Left lung (tissue), 4 donors: ENCODE measurements at regions not wholly inside any gene's neighbourhood (a gene's known extent, or its start where the extent isn't known, plus 50 kb on each side); places are given as distances from the start of the nearest gene placed in this dataset.

Experiments used
- ATAC-seq: fragments of 200-7000 bp; cut with Tn5 transposase; one replicate; pipeline ENCODE4 v1.9.1; 2020; ENCODE audit warnings: moderate library complexity
- DNase-seq, 4 donors: peaks; one replicate each; pipeline ENCODE4 v3.0.0-alpha.2; 2013 to 2020
- H3K27ac ChIP-seq, 2 donors: fragments of 200-600 bp; sonication (generic) in 1 of 2; one replicate each; pipeline versions ENCODE4 v1.5.0 to v1.8.0; 2020 to 2021
- H3K27me3 ChIP-seq, 2 donors: fragments of 200-600 bp; sonication (generic) in 1 of 2; one replicate each; pipeline versions ENCODE4 v1.5.0 to v1.8.0; 2020 to 2021
- H3K36me3 ChIP-seq, 2 donors: fragments of 200-600 bp; sonication (generic) in 1 of 2; one replicate each; pipeline versions ENCODE4 v1.5.0 to v1.8.0; 2020 to 2021
- H3K4me1 ChIP-seq, 2 donors: fragments of 200-600 bp; one replicate each; pipeline ENCODE4 v1.8.0; 2021
- H3K4me3 ChIP-seq, 2 donors: fragments of 200-600 bp; sonication (generic) in 1 of 2; one replicate each; pipeline versions ENCODE4 v1.5.0 to v1.8.0; 2020 to 2021; ENCODE audit warnings: mild to moderate bottlenecking in 1 of 2
- H3K9me3 ChIP-seq, 2 donors: fragments of 200-600 bp; sonication (generic) in 1 of 2; one replicate each; pipeline versions ENCODE4 v1.5.0 to v1.8.0; 2020 to 2021
- CTCF ChIP-seq, 2 donors: fragments of 200-600 bp; sonication (generic) in 1 of 2; IDR thresholded peaks; one replicate each; pipeline versions ENCODE4 v1.5.0 to v1.8.0; 2021; ENCODE audit warnings: antibody characterized with exemption in 2 of 2
- intact Hi-C, 2 donors: fragments of 100-400 bp; cut with DNase I; formaldehyde crosslinking; loops; one replicate each; pipeline versions ENCODE4 v1.11.2 to v1.14.2; 2022
- donor health status: DM: no; HTN: yes; CAD: no.
- donor health status: DM: no; HTN: no; CAD: no.

DNA sequence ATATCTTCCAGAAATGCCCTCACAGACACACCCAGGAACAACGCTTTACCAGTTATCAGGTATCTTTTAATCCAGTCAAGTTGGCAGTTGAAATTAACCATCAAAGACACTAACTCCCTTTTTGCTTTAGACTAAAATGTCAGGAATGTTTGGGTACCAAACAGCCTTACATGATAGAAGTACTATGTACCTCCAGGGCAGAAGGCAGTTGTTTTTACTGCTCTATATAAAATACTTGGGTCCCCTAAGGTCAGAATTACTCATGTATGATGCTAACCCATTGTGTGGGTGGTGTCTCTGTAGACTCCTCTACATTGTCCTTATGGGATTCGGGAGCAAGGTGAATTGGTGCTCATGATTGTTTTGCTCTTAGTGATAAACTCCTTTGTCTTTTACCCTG is 492.5 kb upstream of the FLRT2 start:
- intact Hi-C loops, result no loop called here
- Histone ChIP-seq H3K9me3 (no peaks in the 10 kb centered on the region), H3K36me3 (no peaks in the 10 kb centered on the region), H3K27ac (no peak overlapping the region), H3K4me1 (no peaks in the 10 kb centered on the region), H3K27me3 (no peaks in the 10 kb centered on the region), H3K4me3 (no peak overlapping the region)
- TF ChIP-seq CTCF (IDR thresholded peaks at IDR 0.05), result no peak
- DNase-seq (no peak), ATAC-seq (no peak)

GRCh38 chr14:85038526-85039352 is 491.2 kb upstream of the FLRT2 start:
- Histone ChIP-seq H3K27me3 (no peaks in the 10 kb centered on the region), H3K36me3 (no peaks in the 10 kb centered on the region), H3K4me3 (no peak overlapping the region), H3K4me1 (no peaks in the 10 kb centered on the region), H3K9me3 (no peaks in the 10 kb centered on the region), H3K27ac (no peak overlapping the region)
- no peak for ATAC-seq
- peak in 1 of 4 donors; percentile 13 for DNase-seq
- intact Hi-C loops, result no loop called here
- TF ChIP-seq CTCF (IDR thresholded peaks at IDR 0.05), result no peak

DNA sequence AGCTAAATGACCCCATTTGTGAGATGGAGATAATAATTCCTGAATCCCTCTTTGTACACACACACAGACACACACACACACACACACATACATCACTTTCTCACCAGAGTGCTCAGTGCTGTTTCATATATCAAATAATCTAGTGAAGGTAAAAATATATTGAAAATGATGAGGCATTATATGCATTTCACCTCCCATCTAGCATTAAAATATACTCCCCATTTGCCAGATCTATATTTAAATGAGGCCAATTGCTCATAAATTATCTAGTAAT is 490.7 kb upstream of the FLRT2 start:
- no peak for TF ChIP-seq CTCF (IDR thresholded peaks at IDR 0.05)
- Histone ChIP-seq H3K4me1 (no peaks in the 10 kb centered on the region), H3K4me3 (no peak overlapping the region), H3K27me3 (no peaks in the 10 kb centered on the region), H3K36me3 (no peaks in the 10 kb centered on the region), H3K9me3 (no peaks in the 10 kb centered on the region), H3K27ac (no peak overlapping the region)
- ATAC-seq, result no peak
- DNase-seq, result no peak
- intact Hi-C loops, result no loop called here

GRCh38 chr14:85040046-85040685 is 489.8 kb upstream of the FLRT2 start:
- intact Hi-C loops, result no loop called here
- no peak for TF ChIP-seq CTCF (IDR thresholded peaks at IDR 0.05)
- no peak for DNase-seq

GRCh38 chr14:85041618-85042017 is 488.3 kb upstream of the FLRT2 start:
- DNase-seq (no peak), ATAC-seq (no peak)
- Histone ChIP-seq H3K4me1 (no peaks in the 10 kb centered on the region), H3K27ac (no peak overlapping the region), H3K27me3 (no peaks in the 10 kb centered on the region), H3K36me3 (no peaks in the 10 kb centered on the region), H3K9me3 (peaks cover 0 to 4% of the 10 kb centered on the region in 2 donors), H3K4me3 (no peak overlapping the region)
- TF ChIP-seq CTCF (IDR thresholded peaks at IDR 0.05), result no peak
- intact Hi-C loops, result no loop called here

More at GRCh38 chr14:85040046-85040685, 489.8 kb upstream of the FLRT2 start:
- no peak for ATAC-seq
- Histone ChIP-seq H3K27me3 (no peaks in the 10 kb centered on the region), H3K27ac (no peak overlapping the region), H3K4me3 (no peak overlapping the region), H3K9me3 (no peaks in the 10 kb centered on the region), H3K36me3 (no peaks in the 10 kb centered on the region), H3K4me1 (no peaks in the 10 kb centered on the region)
